HUES48 (cell line): ENCODE measurements at regions not wholly inside any gene's neighbourhood (a gene's known extent, or its start where the extent isn't known, plus 50 kb on each side); places are given as distances from the start of the nearest gene placed in this dataset.

Source experiments
- H3K27ac ChIP-seq: one replicate; pipeline ENCODE4 v1.7.0; 2013; ENCODE audit warnings: low read depth, low read length, inconsistent platforms
- H3K27me3 ChIP-seq: 2 replicates; pipeline ENCODE4 v1.6.1; 2013; ENCODE audit warnings: mild to moderate bottlenecking, low read length; ENCODE audit not compliant: control insufficient read depth, insufficient read depth
- H3K36me3 ChIP-seq: 2 replicates; pipeline ENCODE4 v1.6.1; 2013; ENCODE audit warnings: low read length; ENCODE audit not compliant: control insufficient read depth, insufficient read depth
- H3K4me1 ChIP-seq: 2 replicates; pipeline ENCODE4 v1.6.1; 2013; ENCODE audit warnings: mild to moderate bottlenecking, low read length; ENCODE audit not compliant: control insufficient read depth, insufficient read depth
- H3K4me3 ChIP-seq: 2 replicates; pipeline ENCODE4 v1.5.1; 2013; ENCODE audit warnings: mild to moderate bottlenecking, low read depth, low read length
- H3K9ac ChIP-seq: 2 replicates; pipeline ENCODE4 v1.6.1; 2013; ENCODE audit warnings: mild to moderate bottlenecking, low read depth, low read length, moderate library complexity
- H3K9me3 ChIP-seq: 2 replicates; pipeline ENCODE4 v1.6.1; 2013; ENCODE audit warnings: low read length; ENCODE audit not compliant: control insufficient read depth, insufficient read depth

- no peak overlapping the region for H3K4me3 ChIP-seq
- no peaks in the 10 kb centered on the region for H3K9me3 ChIP-seq
- no peaks in the 10 kb centered on the region for H3K36me3 ChIP-seq
- H3K9ac ChIP-seq: no peak overlapping the region
- H3K4me1 ChIP-seq: peaks cover 7% of the 10 kb centered on the region
- H3K27me3 ChIP-seq: no peaks in the 10 kb centered on the region
- H3K27ac ChIP-seq: no peak overlapping the region
Measured at GRCh38 chr17:72487731-72488494, 367.1 kb downstream of the SOX9 start.

- H3K9ac ChIP-seq: no peak overlapping the region
- H3K4me3 ChIP-seq: no peak overlapping the region
- H3K27me3 ChIP-seq: no peaks in the 10 kb centered on the region
- H3K4me1 ChIP-seq: peaks cover 7% of the 10 kb centered on the region
- H3K9me3 ChIP-seq: no peaks in the 10 kb centered on the region
- no peak overlapping the region for H3K27ac ChIP-seq
- no peaks in the 10 kb centered on the region for H3K36me3 ChIP-seq
Measured at GRCh38 chr17:72488555-72489271, 367.9 kb downstream of the SOX9 start.

GRCh38 chr17:72489272-72489641, 368.4 kb downstream of the SOX9 start:
- no peak overlapping the region for H3K4me3 ChIP-seq
- no peak overlapping the region for H3K27ac ChIP-seq
- H3K4me1 ChIP-seq: peaks cover 7% of the 10 kb centered on the region
- no peak overlapping the region for H3K9ac ChIP-seq
- H3K9me3 ChIP-seq: no peaks in the 10 kb centered on the region
- no peaks in the 10 kb centered on the region for H3K36me3 ChIP-seq
- no peaks in the 10 kb centered on the region for H3K27me3 ChIP-seq

GRCh38 chr17:72491102-72491501, 370.3 kb downstream of the SOX9 start:
- Histone ChIP-seq H3K9me3 (no peaks in the 10 kb centered on the region), H3K27ac (no peak overlapping the region), H3K9ac (no peak overlapping the region), H3K36me3 (no peaks in the 10 kb centered on the region), H3K4me1 (peaks cover 7% of the 10 kb centered on the region), H3K27me3 (no peaks in the 10 kb centered on the region), H3K4me3 (no peak overlapping the region)

GRCh38 chr17:72492494-72492893, 371.7 kb downstream of the SOX9 start:
- Histone ChIP-seq H3K4me1 (peaks cover 2% of the 10 kb centered on the region), H3K36me3 (no peaks in the 10 kb centered on the region), H3K27me3 (no peaks in the 10 kb centered on the region), H3K27ac (no peak overlapping the region), H3K9ac (no peak overlapping the region), H3K4me3 (no peak overlapping the region), H3K9me3 (no peaks in the 10 kb centered on the region)

GRCh38 chr17:72492941-72493340, 372.1 kb downstream of the SOX9 start:
- Histone ChIP-seq H3K9me3 (no peaks in the 10 kb centered on the region), H3K9ac (no peak overlapping the region), H3K4me3 (no peak overlapping the region), H3K27ac (no peak overlapping the region), H3K36me3 (no peaks in the 10 kb centered on the region), H3K27me3 (no peaks in the 10 kb centered on the region), H3K4me1 (no peaks in the 10 kb centered on the region)

- no peaks in the 10 kb centered on the region for H3K27me3 ChIP-seq
- H3K9ac ChIP-seq: no peak overlapping the region
- H3K27ac ChIP-seq: no peak overlapping the region
- no peaks in the 10 kb centered on the region for H3K36me3 ChIP-seq
- H3K9me3 ChIP-seq: no peaks in the 10 kb centered on the region
- H3K4me1 ChIP-seq: no peaks in the 10 kb centered on the region
- no peak overlapping the region for H3K4me3 ChIP-seq
Measured at GRCh38 chr17:72494566-72494965, 373.7 kb downstream of the SOX9 start.

- Histone ChIP-seq H3K27me3 (no peaks in the 10 kb centered on the region), H3K27ac (no peak overlapping the region), H3K9me3 (no peaks in the 10 kb centered on the region), H3K4me3 (no peak overlapping the region), H3K36me3 (no peaks in the 10 kb centered on the region), H3K9ac (no peak overlapping the region), H3K4me1 (0 out of 2 replicates have a peak, but pooled peaks cover 5% of the 10 kb centered on the region)
Measured at GRCh38 chr17:72496461-72496860, 375.6 kb downstream of the SOX9 start.

GRCh38 chr17:72497915-72498314, 377.1 kb downstream of the SOX9 start:
- peaks cover 16% of the 10 kb centered on the region for H3K4me1 ChIP-seq

GRCh38 chr17:72498364-72499210, 377.8 kb downstream of the SOX9 start:
- Histone ChIP-seq H3K27ac (no peak overlapping the region), H3K4me1 (peaks cover 16% of the 10 kb centered on the region)

More at GRCh38 chr17:72497915-72498314, 377.1 kb downstream of the SOX9 start:
- H3K27me3 ChIP-seq: no peaks in the 10 kb centered on the region
- no peak overlapping the region for H3K4me3 ChIP-seq
- H3K36me3 ChIP-seq: no peaks in the 10 kb centered on the region
- H3K9me3 ChIP-seq: no peaks in the 10 kb centered on the region
- no peak overlapping the region for H3K27ac ChIP-seq
- no peak overlapping the region for H3K9ac ChIP-seq

More at GRCh38 chr17:72498364-72499210, 377.8 kb downstream of the SOX9 start:
- Histone ChIP-seq H3K9ac (no peak overlapping the region), H3K36me3 (no peaks in the 10 kb centered on the region), H3K4me3 (no peak overlapping the region), H3K9me3 (no peaks in the 10 kb centered on the region), H3K27me3 (no peaks in the 10 kb centered on the region)
